ENCODE measurements at regions not wholly inside any gene's neighbourhood (a gene's known extent, or its start where the extent isn't known, plus 50 kb on each side); places are given as distances from the start of the nearest gene placed in this dataset.

- no peak for TF ChIP-seq ELF1 (IDR thresholded peaks at IDR 0.05)
- TF ChIP-seq, protein P1, sequence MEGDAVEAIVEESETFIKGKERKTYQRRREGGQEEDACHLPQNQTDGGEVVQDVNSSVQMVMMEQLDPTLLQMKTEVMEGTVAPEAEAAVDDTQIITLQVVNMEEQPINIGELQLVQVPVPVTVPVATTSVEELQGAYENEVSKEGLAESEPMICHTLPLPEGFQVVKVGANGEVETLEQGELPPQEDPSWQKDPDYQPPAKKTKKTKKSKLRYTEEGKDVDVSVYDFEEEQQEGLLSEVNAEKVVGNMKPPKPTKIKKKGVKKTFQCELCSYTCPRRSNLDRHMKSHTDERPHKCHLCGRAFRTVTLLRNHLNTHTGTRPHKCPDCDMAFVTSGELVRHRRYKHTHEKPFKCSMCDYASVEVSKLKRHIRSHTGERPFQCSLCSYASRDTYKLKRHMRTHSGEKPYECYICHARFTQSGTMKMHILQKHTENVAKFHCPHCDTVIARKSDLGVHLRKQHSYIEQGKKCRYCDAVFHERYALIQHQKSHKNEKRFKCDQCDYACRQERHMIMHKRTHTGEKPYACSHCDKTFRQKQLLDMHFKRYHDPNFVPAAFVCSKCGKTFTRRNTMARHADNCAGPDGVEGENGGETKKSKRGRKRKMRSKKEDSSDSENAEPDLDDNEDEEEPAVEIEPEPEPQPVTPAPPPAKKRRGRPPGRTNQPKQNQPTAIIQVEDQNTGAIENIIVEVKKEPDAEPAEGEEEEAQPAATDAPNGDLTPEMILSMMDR (IDR thresholded peaks at IDR 0.05): no peak
- TF ChIP-seq POLR2AphosphoS5 (IDR thresholded peaks at IDR 0.05; ENCODE audit: low read depth, low read length): no peak
- no peak for TF ChIP-seq RCOR1 (IDR thresholded peaks at IDR 0.05; ENCODE audit: low read length)
- TF ChIP-seq YY1 (IDR thresholded peaks at IDR 0.05; ENCODE audit: low read depth): no peak
- TF ChIP-seq GATA2 (CRISPR knock-in tag; IDR thresholded peaks at IDR 0.05): no peak
- no peak for TF ChIP-seq SMC3 (IDR thresholded peaks at IDR 0.05; ENCODE audit: low read depth, low read length)
- TF ChIP-seq GABPA (IDR thresholded peaks at IDR 0.05; ENCODE audit: low read depth): no peak
- no peak for TF ChIP-seq FOXM1 (IDR thresholded peaks at IDR 0.05; ENCODE audit: low read depth)
- no peak for TF ChIP-seq ZBTB33 (IDR thresholded peaks at IDR 0.05; ENCODE audit: borderline replicate concordance, low read depth)
- no peak for TF ChIP-seq CHD2 (IDR thresholded peaks at IDR 0.05; ENCODE audit: low read length, partially characterized antibody)
- no peak for TF ChIP-seq MEF2A (IDR thresholded peaks at IDR 0.05; ENCODE audit: borderline replicate concordance, low read depth)
- TF ChIP-seq TAF1 (IDR thresholded peaks at IDR 0.05; ENCODE audit: borderline replicate concordance, low read depth, low read length): no peak
Observed at GRCh38 chr4:157423526-157424020, 203.0 kb downstream of the GRIA2 start.
